B cell (primary cell): ENCODE measurements at regions not wholly inside any gene's neighbourhood (a gene's known extent, or its start where the extent isn't known, plus 50 kb on each side); places are given as distances from the start of the nearest gene placed in this dataset.
"Not testable (repeated sequence)": the region's sequence is repeated elsewhere in the genome, so short reads cannot be mapped to it uniquely, and the experiment has no call there.

Source experiments
- EZH2 ChIP-seq: IDR thresholded peaks from 2 replicates; pipeline ENCODE4 v1.6.1; 2012; ENCODE audit warnings: borderline replicate concordance, low read depth, mild to moderate bottlenecking, moderate library complexity, low read length; ENCODE audit not compliant: insufficient read depth, poor library complexity, severe bottlenecking
- TF ChIP-seq, protein P1 (sequence below): fragments of 200-600 bp; IDR thresholded peaks from one replicate; pipeline ENCODE4 v1.8.0; 2022; ENCODE audit warnings: antibody characterized with exemption, mild to moderate bottlenecking

DNA sequence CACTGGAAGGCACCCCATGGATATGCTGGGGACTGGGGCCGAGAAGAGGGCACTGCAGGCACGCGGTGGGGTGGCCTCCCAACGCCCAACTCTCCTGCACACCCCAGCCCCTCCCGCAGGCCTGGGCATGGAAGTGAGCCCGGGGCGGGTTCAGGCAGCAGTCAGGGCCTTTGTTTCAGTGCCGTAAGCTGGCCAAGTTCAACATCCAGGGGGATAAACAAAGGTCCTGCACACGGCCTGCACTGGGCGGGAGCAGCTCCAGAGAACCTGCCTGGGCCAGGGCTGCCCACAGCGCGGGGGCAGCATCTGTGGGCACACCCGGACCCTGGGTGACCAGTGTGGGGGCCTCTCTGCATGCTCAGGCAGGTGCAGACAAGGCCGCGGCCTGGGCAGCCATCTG lies 5425.8 kb upstream of the TPTE start:
- TF ChIP-seq, protein P1, sequence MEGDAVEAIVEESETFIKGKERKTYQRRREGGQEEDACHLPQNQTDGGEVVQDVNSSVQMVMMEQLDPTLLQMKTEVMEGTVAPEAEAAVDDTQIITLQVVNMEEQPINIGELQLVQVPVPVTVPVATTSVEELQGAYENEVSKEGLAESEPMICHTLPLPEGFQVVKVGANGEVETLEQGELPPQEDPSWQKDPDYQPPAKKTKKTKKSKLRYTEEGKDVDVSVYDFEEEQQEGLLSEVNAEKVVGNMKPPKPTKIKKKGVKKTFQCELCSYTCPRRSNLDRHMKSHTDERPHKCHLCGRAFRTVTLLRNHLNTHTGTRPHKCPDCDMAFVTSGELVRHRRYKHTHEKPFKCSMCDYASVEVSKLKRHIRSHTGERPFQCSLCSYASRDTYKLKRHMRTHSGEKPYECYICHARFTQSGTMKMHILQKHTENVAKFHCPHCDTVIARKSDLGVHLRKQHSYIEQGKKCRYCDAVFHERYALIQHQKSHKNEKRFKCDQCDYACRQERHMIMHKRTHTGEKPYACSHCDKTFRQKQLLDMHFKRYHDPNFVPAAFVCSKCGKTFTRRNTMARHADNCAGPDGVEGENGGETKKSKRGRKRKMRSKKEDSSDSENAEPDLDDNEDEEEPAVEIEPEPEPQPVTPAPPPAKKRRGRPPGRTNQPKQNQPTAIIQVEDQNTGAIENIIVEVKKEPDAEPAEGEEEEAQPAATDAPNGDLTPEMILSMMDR, result not testable (repeated sequence)
- TF ChIP-seq EZH2, result not testable (repeated sequence)
